K562 (cell line): ENCODE measurements at regions not wholly inside any gene's neighbourhood (a gene's known extent, or its start where the extent isn't known, plus 50 kb on each side); places are given as distances from the start of the nearest gene placed in this dataset.

Experiments used
- ATAC-seq: fragments of 200-7000 bp; cut with Tn5 transposase; 3 replicates; pipeline ENCODE4 v1.9.1; 2020; ENCODE audit warnings: moderate library complexity
- BruUV-seq: library from RNA; stranded (reverse); fragments of 400-500 nt; replicated peaks from 2 replicates; lab custom pipeline; 2021; lab: Mats Ljungman, UMichigan
- CTCF ChIA-PET: fragments of 300-600 bp; formaldehyde crosslinking; extraction: SDS; loops from one replicate; lab custom pipeline; 2021; ENCODE audit warnings: low intra/inter-chr PET ratio; lab: Yijun Ruan, JAX
- POLR2A ChIA-PET: fragments of 300-600, 350-650 bp; sonication (Branson Sonifier 250); formaldehyde crosslinking; extraction: SDS; loops from one replicate; lab custom pipeline; 2021; ENCODE audit warnings: antibody characterized with exemption, inconsistent platforms; lab: Yijun Ruan, JAX
- DNase-seq, 4 experiments: peaks; one replicate each; pipeline versions ENCODE4 v3.0.0 to v3.0.0-alpha.2; 2011 to 2018; ENCODE audit warnings: low spot score in 3 of 4, mixed read lengths in 3 of 4; ENCODE audit errors: extremely low read depth in 1 of 4
- FAIRE-seq: peaks from 2 replicates; lab custom pipeline; 2011; peaks lifted over from hg19 to GRCh38; lab: Jason Lieb, UNC
- H2AFZ ChIP-seq: 2 replicates; pipeline ENCODE4 v1.6.0; 2011; ENCODE audit warnings: low read depth, low read length, control low read depth, inconsistent platforms
- H3K27ac ChIP-seq: fragments of 200-600 bp; 3 replicates; pipeline ENCODE4 v1.8.0; 2011; ENCODE audit warnings: low read depth, mild to moderate bottlenecking, control low read depth, inconsistent platforms, low read length, moderate library complexity, mixed read lengths; ENCODE audit errors: extremely low read depth
- H3K27me3 ChIP-seq, 2 experiments: fragments of 300-600 bp in 1 of 2; 2 replicates in 1 of 2; 3 replicates in 1 of 2; pipeline versions ENCODE4 v1.6.0 to v1.8.0; 2011; ENCODE audit warnings: inconsistent platforms in 2 of 2, low read length in 2 of 2, mild to moderate bottlenecking in 1 of 2, mixed read lengths in 1 of 2, moderate library complexity in 1 of 2; ENCODE audit not compliant: control insufficient read depth in 2 of 2, insufficient read depth in 2 of 2
- H3K36me3 ChIP-seq: fragments of 300-600 bp; 3 replicates; pipeline ENCODE4 v1.8.0; 2011; ENCODE audit warnings: mild to moderate bottlenecking, low read length, inconsistent platforms; ENCODE audit not compliant: control insufficient read depth, insufficient read depth
- H3K4me1 ChIP-seq, 2 experiments: fragments of 200-600 bp in 1 of 2; replicated peaks in 1 of 2; 2 replicates in 1 of 2; 3 replicates in 1 of 2; pipeline versions ENCODE4 v1.5.1 to v1.8.0; 2011; ENCODE audit warnings: inconsistent platforms in 2 of 2, low read length in 2 of 2, mild to moderate bottlenecking in 1 of 2, mixed read lengths in 1 of 2, moderate library complexity in 1 of 2; ENCODE audit not compliant: control insufficient read depth in 2 of 2, insufficient read depth in 2 of 2
- H3K4me2 ChIP-seq: 2 replicates; pipeline ENCODE4 v1.6.1; 2011; ENCODE audit warnings: low read length, control low read depth, inconsistent platforms, mixed read lengths; ENCODE audit not compliant: insufficient read depth
- H3K4me3 ChIP-seq: fragments of 200-600 bp; sonication (generic), shearing (Covaris generic); 2 replicates; pipeline ENCODE4 v1.5.1; 2016; ENCODE audit warnings: control low read depth, inconsistent platforms
- H3K79me2 ChIP-seq: fragments of 200-600 bp; 3 replicates; pipeline ENCODE4 v1.8.0; 2011; ENCODE audit warnings: low read length, inconsistent platforms; ENCODE audit not compliant: control insufficient read depth, insufficient read depth
- H3K9ac ChIP-seq, 2 experiments: 2 replicates each; pipeline versions ENCODE4 v1.6.0 to v1.6.1; 2011; ENCODE audit warnings: low read depth in 2 of 2, low read length in 2 of 2, control low read depth in 1 of 2, inconsistent platforms in 1 of 2, mild to moderate bottlenecking in 1 of 2, mixed read lengths in 1 of 2; ENCODE audit not compliant: insufficient read depth in 1 of 2
- H3K9me1 ChIP-seq: one replicate; pipeline ENCODE4 v1.6.0; 2011; ENCODE audit warnings: inconsistent platforms, mild to moderate bottlenecking, low read length, moderate library complexity; ENCODE audit not compliant: control insufficient read depth, insufficient read depth
- H3K9me3 ChIP-seq: replicated peaks from 2 replicates; pipeline ENCODE4 v1.5.1; 2011; ENCODE audit warnings: low read depth, low read length, inconsistent platforms; ENCODE audit not compliant: control insufficient read depth, insufficient read depth
- H4K20me1 ChIP-seq: replicated peaks from 2 replicates; pipeline ENCODE4 v1.6.1; 2011; ENCODE audit warnings: low read length, inconsistent platforms, mixed read lengths; ENCODE audit not compliant: control insufficient read depth, insufficient read depth
- MTA2 ChIP-seq: fragments of 450-650 bp; IDR thresholded peaks from 2 replicates; pipeline ENCODE4 v1.6.1; 2016; ENCODE audit warnings: low read depth
- PCBP1 ChIP-seq: fragments of 200-400 bp; formaldehyde crosslinking; IDR thresholded peaks from 2 replicates; pipeline ENCODE4 v1.6.1; 2018; ENCODE audit warnings: mild to moderate bottlenecking, low read depth, low read length; ENCODE audit not compliant: poor library complexity, severe bottlenecking
- POLR2G ChIP-seq: fragments of 200-400 bp; formaldehyde crosslinking; IDR thresholded peaks from 2 replicates; pipeline ENCODE4 v1.6.1; 2017; ENCODE audit warnings: low read depth, mild to moderate bottlenecking, antibody characterized with exemption, low read length, moderate library complexity
- SNRNP70 ChIP-seq: fragments of 200-400 bp; formaldehyde crosslinking; optimal IDR thresholded peaks from 2 replicates; pipeline ENCODE3; 2017; ENCODE audit warnings: low read depth, low read length
- ZFP36 ChIP-seq: fragments of 150-350 bp; IDR thresholded peaks from 2 replicates; pipeline ENCODE4 v1.6.1; 2018; ENCODE audit warnings: low read length, low read depth; ENCODE audit not compliant: partially characterized antibody
- ZNF134 ChIP-seq: fragments of 250-450 bp; sonication (Bioruptor Pico); conservative IDR thresholded peaks from 2 replicates; pipeline ENCODE4 v1.4.0; 2020
- ZNF217 ChIP-seq: sonication (generic); formaldehyde crosslinking; IDR thresholded peaks from 2 replicates; pipeline ENCODE4 v1.8.0; 2022; ENCODE audit warnings: mild to moderate bottlenecking, missing genetic modification reagents
- ZNF766 ChIP-seq: fragments of 200-800 bp; sonication (Bioruptor generic); conservative IDR thresholded peaks from 2 replicates; pipeline ENCODE4 v1.6.1; 2016; ENCODE audit warnings: missing genetic modification characterization, missing compliant biosample characterization
- WGBS: fragments of 100-300 bp; shearing (Covaris generic); methylation state at CpG from one replicate; pipeline ENCODE4 v1.1.6; 2016; ENCODE audit warnings: low coverage, mixed read lengths; ENCODE audit not compliant: insufficient coverage; ENCODE audit errors: missing lambda C conversion rate; 5-methylcytosine and 5-hydroxymethylcytosine counted together
- in situ Hi-C: fragments of 300-500 bp; cut with MboI; formaldehyde crosslinking; loops from 4 replicates; pipeline ENCODE4 v1.15.0; 2018; ENCODE audit warnings: inconsistent platforms, mixed read lengths
- intact Hi-C: fragments of 100-400 bp; cut with micrococcal nuclease; formaldehyde crosslinking; loops from 2 replicates; pipeline ENCODE4 v1.14.2; 2022
- TF ChIP-seq, protein P1 (sequence below): fragments of 250-450 bp; sonication (Bioruptor Pico); IDR thresholded peaks from 2 replicates; pipeline ENCODE4 v1.9.0; 2021; ENCODE audit warnings: mild to moderate bottlenecking, inconsistent platforms
- TF ChIP-seq, protein P2 (sequence below): fragments of 450-650 bp; IDR thresholded peaks from 2 replicates; pipeline ENCODE4 v1.6.1; 2017; ENCODE audit warnings: antibody characterized with exemption

DNA sequence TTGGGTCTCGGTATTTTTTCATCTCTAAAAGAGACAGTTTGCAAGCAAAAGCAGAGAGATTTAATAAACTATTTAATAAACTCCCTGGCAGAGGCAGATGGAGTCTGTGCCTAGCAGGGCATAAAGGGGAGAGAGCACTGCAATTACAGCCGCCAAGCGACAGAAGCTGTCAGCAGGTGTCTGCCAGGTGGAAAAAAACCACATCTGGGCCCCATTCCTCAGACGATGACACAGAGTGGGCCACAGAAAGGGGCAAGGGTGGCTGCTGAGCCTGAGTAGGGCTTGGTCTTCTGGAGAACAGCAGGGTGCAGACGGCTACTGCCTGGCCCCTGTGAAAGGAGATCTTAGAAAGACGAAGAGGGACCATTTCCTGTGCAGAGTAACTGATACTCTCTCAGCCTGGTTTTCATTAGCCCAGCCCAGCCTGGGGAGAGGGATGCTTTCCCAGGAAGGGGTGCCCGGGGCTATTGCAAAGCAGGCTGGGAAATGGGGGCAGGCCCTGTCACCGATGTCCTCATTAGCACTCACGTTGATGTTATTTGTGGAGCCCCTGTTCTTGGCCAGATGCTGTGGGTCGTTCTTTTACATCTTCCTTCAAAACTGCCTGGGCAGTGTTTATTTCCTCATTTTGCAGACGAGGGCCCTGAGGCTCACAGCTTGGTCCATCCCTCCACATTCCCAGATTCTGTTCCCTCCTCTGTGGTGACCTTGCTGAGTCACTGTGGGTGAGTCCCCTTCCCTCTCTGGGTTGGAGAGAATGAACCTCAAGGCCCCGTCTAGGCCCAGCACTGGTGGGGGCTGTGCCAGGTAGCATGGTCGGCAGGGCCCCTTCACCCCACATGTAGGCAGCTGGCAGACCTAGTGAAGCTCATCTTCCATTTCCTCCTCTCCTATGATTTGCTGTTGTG is 472.7 kb downstream of the PTPRU start:
- Histone ChIP-seq H3K9me3 (no peaks in the 10 kb centered on the region), H3K27ac (no peak overlapping the region), H3K4me1 (no peaks in the 10 kb centered on the region), H4K20me1 (no peaks in the 10 kb centered on the region), H3K9ac (no peak overlapping the region), H3K9me1 (peaks cover 6% of the 10 kb centered on the region), H3K4me2 (no peak overlapping the region), H3K4me3 (no peak overlapping the region), H3K79me2 (no peaks in the 10 kb centered on the region), H3K27me3 (peaks cover 0 to 5% of the 10 kb centered on the region in 2 experiments; a peak in 1 of 5 replicates), H2AFZ (no peak overlapping the region), H3K36me3 (no peaks in the 10 kb centered on the region)
- FAIRE-seq (no peak), DNase-seq (no peak), ATAC-seq (no peak)
- TF ChIP-seq ZFP36 (no peak), MTA2 (no peak), ZNF134 (no peak), ZNF766 (CRISPR knock-in tag) (no peak), ZNF217 (no peak), PCBP1 (no peak), SNRNP70 (no peak), POLR2G (no peak)
- TF ChIP-seq, protein P1, sequence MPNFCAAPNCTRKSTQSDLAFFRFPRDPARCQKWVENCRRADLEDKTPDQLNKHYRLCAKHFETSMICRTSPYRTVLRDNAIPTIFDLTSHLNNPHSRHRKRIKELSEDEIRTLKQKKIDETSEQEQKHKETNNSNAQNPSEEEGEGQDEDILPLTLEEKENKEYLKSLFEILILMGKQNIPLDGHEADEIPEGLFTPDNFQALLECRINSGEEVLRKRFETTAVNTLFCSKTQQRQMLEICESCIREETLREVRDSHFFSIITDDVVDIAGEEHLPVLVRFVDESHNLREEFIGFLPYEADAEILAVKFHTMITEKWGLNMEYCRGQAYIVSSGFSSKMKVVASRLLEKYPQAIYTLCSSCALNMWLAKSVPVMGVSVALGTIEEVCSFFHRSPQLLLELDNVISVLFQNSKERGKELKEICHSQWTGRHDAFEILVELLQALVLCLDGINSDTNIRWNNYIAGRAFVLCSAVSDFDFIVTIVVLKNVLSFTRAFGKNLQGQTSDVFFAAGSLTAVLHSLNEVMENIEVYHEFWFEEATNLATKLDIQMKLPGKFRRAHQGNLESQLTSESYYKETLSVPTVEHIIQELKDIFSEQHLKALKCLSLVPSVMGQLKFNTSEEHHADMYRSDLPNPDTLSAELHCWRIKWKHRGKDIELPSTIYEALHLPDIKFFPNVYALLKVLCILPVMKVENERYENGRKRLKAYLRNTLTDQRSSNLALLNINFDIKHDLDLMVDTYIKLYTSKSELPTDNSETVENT (CRISPR knock-in tag) = no peak
- TF ChIP-seq, protein P2, sequence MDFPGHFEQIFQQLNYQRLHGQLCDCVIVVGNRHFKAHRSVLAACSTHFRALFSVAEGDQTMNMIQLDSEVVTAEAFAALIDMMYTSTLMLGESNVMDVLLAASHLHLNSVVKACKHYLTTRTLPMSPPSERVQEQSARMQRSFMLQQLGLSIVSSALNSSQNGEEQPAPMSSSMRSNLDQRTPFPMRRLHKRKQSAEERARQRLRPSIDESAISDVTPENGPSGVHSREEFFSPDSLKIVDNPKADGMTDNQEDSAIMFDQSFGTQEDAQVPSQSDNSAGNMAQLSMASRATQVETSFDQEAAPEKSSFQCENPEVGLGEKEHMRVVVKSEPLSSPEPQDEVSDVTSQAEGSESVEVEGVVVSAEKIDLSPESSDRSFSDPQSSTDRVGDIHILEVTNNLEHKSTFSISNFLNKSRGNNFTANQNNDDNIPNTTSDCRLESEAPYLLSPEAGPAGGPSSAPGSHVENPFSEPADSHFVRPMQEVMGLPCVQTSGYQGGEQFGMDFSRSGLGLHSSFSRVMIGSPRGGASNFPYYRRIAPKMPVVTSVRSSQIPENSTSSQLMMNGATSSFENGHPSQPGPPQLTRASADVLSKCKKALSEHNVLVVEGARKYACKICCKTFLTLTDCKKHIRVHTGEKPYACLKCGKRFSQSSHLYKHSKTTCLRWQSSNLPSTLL = no peak
- in situ Hi-C loops (loop anchor here (10.0 kb wide), 1 partner anchor 474 kb away; the partner anchor contains the start of genes MECR and PTPRU), intact Hi-C loops (no loop called here)
- CTCF ChIA-PET = no interaction called here
- no TSS peak for BruUV-seq
- WGBS = under 1% methylated on average over 13 of the region's 13 CpGs
- POLR2A ChIA-PET = interaction anchor here (0.6 kb wide), 1 partner anchor 63 kb away, joined by 3 read pairs; no protein-coding TSS in a partner anchor
